HCT116 (cell line): ENCODE measurements at regions not wholly inside any gene's neighbourhood (a gene's known extent, or its start where the extent isn't known, plus 50 kb on each side); places are given as distances from the start of the nearest gene placed in this dataset.

Experiments used
- ATAC-seq: fragments of 200-7000 bp; cut with Tn5 transposase; 2 replicates; pipeline ENCODE4 v1.9.1; 2020; ENCODE audit warnings: mild to moderate bottlenecking, moderate library complexity
- BruUV-seq: library from RNA; stranded (reverse); fragments of 400-500 nt; replicated peaks from 2 replicates; lab custom pipeline; 2021; lab: Mats Ljungman, UMichigan
- CTCF ChIA-PET: fragments of 300-600 bp; sonication (Branson Sonifier 250); formaldehyde crosslinking; loops from one replicate; lab custom pipeline; 2021; ENCODE audit warnings: antibody characterized with exemption; lab: Charles Lee
- POLR2A ChIA-PET: fragments of 300-600, 350-600 bp; sonication (Branson Sonifier 250); formaldehyde crosslinking; loops from one replicate; lab custom pipeline; 2021; ENCODE audit warnings: antibody characterized with exemption; lab: Charles Lee
- RAD21 ChIA-PET, 2 experiments: fragments of 300-600 bp; sonication (Branson Sonifier 250); formaldehyde crosslinking; loops; one replicate each; lab custom pipeline; 2023; ENCODE audit warnings: low total read pairs in 2 of 2; ENCODE audit not compliant: uncharacterized antibody in 2 of 2, unreplicated experiment in 2 of 2, low non-redundant PET in 1 of 2; lab: Charles Lee
- DNase-seq: peaks from one replicate; pipeline ENCODE4 v3.0.0-alpha.2; 2010; ENCODE audit warnings: low read depth, low spot score
- H2AFZ ChIP-seq: fragments of 200-600 bp; shearing (Covaris generic), sonication (generic); 2 replicates; pipeline ENCODE4 v1.6.1; 2017; ENCODE audit warnings: low read depth, mixed run types, mixed read lengths, antibody characterized with exemption, low read length; ENCODE audit not compliant: poor library complexity, severe bottlenecking
- H3K27ac ChIP-seq: 2 replicates; pipeline ENCODE4 v1.5.1; 2012; ENCODE audit warnings: low read depth, low read length
- H3K27me3 ChIP-seq: fragments of 200-600 bp; sonication (generic); 2 replicates; pipeline ENCODE4 v1.6.1; 2016; ENCODE audit warnings: mixed run types, low read length, mixed read lengths; ENCODE audit not compliant: insufficient read depth
- H3K36me3 ChIP-seq, 2 experiments: fragments of 200-500 bp in 1 of 2; fragments of 200-600 bp in 1 of 2; sonication (Bioruptor generic) in 1 of 2; sonication (generic) in 1 of 2; 2 replicates each; pipeline versions ENCODE4 v1.5.1 to v1.6.1; 2014 to 2016; ENCODE audit warnings: low read length in 2 of 2, inconsistent platforms in 1 of 2, mixed read lengths in 1 of 2, mixed run types in 1 of 2; ENCODE audit not compliant: insufficient read depth in 2 of 2, control insufficient read depth in 1 of 2
- H3K4me1 ChIP-seq, 2 experiments: fragments of 200-600 bp in 1 of 2; sonication (generic) in 1 of 2; 2 replicates each; pipeline versions ENCODE4 v1.5.1 to v1.6.1; 2012 to 2017; ENCODE audit warnings: low read length in 2 of 2, inconsistent platforms in 1 of 2, mild to moderate bottlenecking in 1 of 2, mixed read lengths in 1 of 2, mixed run types in 1 of 2, moderate library complexity in 1 of 2; ENCODE audit not compliant: insufficient read depth in 2 of 2, control insufficient read depth in 1 of 2
- H3K4me2 ChIP-seq: fragments of 200-600 bp; sonication (generic); 2 replicates; pipeline ENCODE4 v1.6.1; 2017; ENCODE audit warnings: mixed run types, low read length, mixed read lengths
- H3K4me3 ChIP-seq, 2 experiments: fragments of 200-600 bp in 1 of 2; sonication (generic) in 1 of 2; replicated peaks in 1 of 2; 2 replicates each; pipeline ENCODE4 v1.5.1; 2011 to 2016; ENCODE audit warnings: low read length in 2 of 2, control low read depth in 1 of 2, low read depth in 1 of 2, mild to moderate bottlenecking in 1 of 2, mixed read lengths in 1 of 2, mixed run types in 1 of 2
- H3K79me2 ChIP-seq: fragments of 200-600 bp; sonication (generic); 2 replicates; pipeline ENCODE4 v1.6.1; 2017; ENCODE audit warnings: mild to moderate bottlenecking, mixed run types, low read length, moderate library complexity, mixed read lengths; ENCODE audit not compliant: insufficient read depth
- H3K9ac ChIP-seq: fragments of 200-600 bp; sonication (generic); 2 replicates; pipeline ENCODE4 v1.6.1; 2016; ENCODE audit warnings: low read length, mixed read lengths
- H3K9me2 ChIP-seq: fragments of 200-600 bp; sonication (generic), shearing (Covaris generic); 2 replicates; pipeline ENCODE4 v1.6.1; 2017; ENCODE audit warnings: mixed run types, mild to moderate bottlenecking, moderate library complexity; ENCODE audit not compliant: insufficient read depth
- H3K9me3 ChIP-seq, 2 experiments: fragments of 200-500 bp in 1 of 2; fragments of 200-600 bp in 1 of 2; sonication (Bioruptor generic) in 1 of 2; sonication (generic) in 1 of 2; 2 replicates each; pipeline ENCODE4 v1.6.1; 2014 to 2017; ENCODE audit warnings: low read length in 2 of 2, mixed read lengths in 2 of 2, inconsistent platforms in 1 of 2, low read depth in 1 of 2, mild to moderate bottlenecking in 1 of 2, mixed run types in 1 of 2, moderate library complexity in 1 of 2; ENCODE audit not compliant: control insufficient read depth in 1 of 2, insufficient read depth in 1 of 2
- H4K20me1 ChIP-seq: fragments of 200-600 bp; sonication (generic), shearing (Covaris generic); 2 replicates; pipeline ENCODE4 v1.6.1; 2017; ENCODE audit warnings: mixed run types, mild to moderate bottlenecking, moderate library complexity; ENCODE audit not compliant: insufficient read depth
- CEBPB ChIP-seq: IDR thresholded peaks from 2 replicates; pipeline ENCODE4 v1.6.1; 2012; ENCODE audit warnings: low read depth
- CTCF ChIP-seq, 3 experiments: fragments of 200-600 bp in 1 of 3; sonication (generic) in 1 of 3; IDR thresholded peaks in 2 of 3; conservative IDR thresholded peaks in 1 of 3; 2 replicates each; pipeline ENCODE4 v1.5.1; 2012 to 2017; ENCODE audit warnings: low read depth in 2 of 3, low read length in 2 of 3, antibody characterized with exemption in 1 of 3, borderline replicate concordance in 1 of 3, control low read depth in 1 of 3, mild to moderate bottlenecking in 1 of 3, mixed read lengths in 1 of 3, mixed run types in 1 of 3, moderate library complexity in 1 of 3; ENCODE audit not compliant: insufficient read depth in 1 of 3
- EGR1 ChIP-seq: IDR thresholded peaks from 2 replicates; pipeline ENCODE4 v1.6.1; 2012; ENCODE audit warnings: low read depth
- FOSL1 ChIP-seq: IDR thresholded peaks from 2 replicates; pipeline ENCODE4 v1.6.1; 2012; ENCODE audit warnings: low read depth
- MAX ChIP-seq: IDR thresholded peaks from 2 replicates; pipeline ENCODE4 v1.6.1; 2012
- POLR2AphosphoS5 ChIP-seq: IDR thresholded peaks from 2 replicates; pipeline ENCODE4 v1.6.1; 2011; ENCODE audit warnings: mild to moderate bottlenecking, low read depth, low read length, moderate library complexity
- SP1 ChIP-seq: IDR thresholded peaks from 2 replicates; pipeline ENCODE4 v1.6.1; 2012; ENCODE audit warnings: low read depth
- YY1 ChIP-seq: IDR thresholded peaks from 2 replicates; pipeline ENCODE4 v1.6.1; 2011; ENCODE audit warnings: low read length, low read depth, moderate library complexity, mild to moderate bottlenecking; ENCODE audit not compliant: insufficient replicate concordance; ENCODE audit errors: extremely low read depth
- ZBTB33 ChIP-seq: IDR thresholded peaks from 2 replicates; pipeline ENCODE4 v1.6.1; 2011; ENCODE audit warnings: mild to moderate bottlenecking, low read length, moderate library complexity; ENCODE audit not compliant: insufficient replicate concordance; ENCODE audit errors: extremely low read depth
- ZNF274 ChIP-seq: fragments of 200-500 bp; sonication (Bioruptor generic); IDR thresholded peaks from 2 replicates; pipeline ENCODE4 v1.6.1; 2014; ENCODE audit warnings: mild to moderate bottlenecking, low read depth, low read length, inconsistent platforms
- intact Hi-C: fragments of 100-400 bp; cut with micrococcal nuclease; formaldehyde crosslinking; loops from 2 replicates; pipeline ENCODE4 v1.10.0; 2022
- TF ChIP-seq, protein P1 (sequence below): IDR thresholded peaks from 2 replicates; pipeline ENCODE4 v1.6.1; 2012

DNA sequence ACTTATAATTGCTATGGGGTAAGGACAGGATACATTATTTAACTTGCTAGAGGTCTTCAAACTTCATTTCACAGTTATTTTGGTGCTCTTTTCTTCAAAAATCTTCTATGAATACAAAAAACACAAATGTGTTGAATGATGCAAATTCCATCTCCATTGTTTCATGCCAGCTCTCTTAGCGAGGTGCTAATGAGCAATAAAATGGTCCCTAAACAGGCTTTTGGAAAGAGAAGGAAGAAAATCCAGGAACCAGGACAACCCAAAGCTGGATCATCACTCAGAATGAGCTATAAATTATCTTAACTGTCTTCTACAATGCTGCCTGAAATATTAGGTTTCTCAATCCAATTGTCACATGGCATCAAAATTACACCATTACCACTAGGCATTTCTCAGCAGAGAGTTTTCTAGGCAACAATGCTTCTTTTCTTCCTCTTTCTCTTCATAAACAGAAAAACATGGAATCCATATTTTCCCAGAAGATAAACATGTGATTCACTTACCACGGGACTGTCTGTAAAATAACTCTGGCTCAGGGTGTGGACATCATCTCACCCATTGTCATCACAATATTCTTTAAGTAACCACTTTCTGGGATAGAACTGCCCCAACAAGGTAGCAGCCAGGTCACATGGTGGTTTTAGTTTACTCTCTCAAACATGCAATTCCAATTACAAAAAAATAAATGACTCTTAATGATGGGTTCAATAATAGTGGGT is 249.4 kb downstream of the NPR3 start:
- POLR2A ChIA-PET, result no interaction called here

More for the DNA sequence above, 249.4 kb downstream of the NPR3 start:
- DNase-seq, result no peak
- no peak overlapping the region for H3K4me3 ChIP-seq
- no peaks in the 10 kb centered on the region for H3K79me2 ChIP-seq
- no peaks in the 10 kb centered on the region for H4K20me1 ChIP-seq
- ChIA-PET RAD21 (no interaction called here), CTCF (no interaction called here)
- no peaks in the 10 kb centered on the region for H3K4me1 ChIP-seq
- no peak for ATAC-seq
- no peaks in the 10 kb centered on the region for H3K9me2 ChIP-seq
- no peak overlapping the region for H3K4me2 ChIP-seq
- no TSS peak for BruUV-seq
- H3K27ac ChIP-seq, result no peak overlapping the region
- no peak overlapping the region for H2AFZ ChIP-seq
- no peaks in the 10 kb centered on the region for H3K36me3 ChIP-seq
- H3K9ac ChIP-seq, result no peak overlapping the region
- TF ChIP-seq FOSL1 (no peak), ZBTB33 (no peak), CEBPB (no peak), EGR1 (no peak), ZNF274 (no peak), SP1 (no peak), MAX (no peak), CTCF (IDR thresholded peaks at IDR 0.05 in 2 of 3, conservative IDR thresholded peaks at IDR 0.05 in 1 of 3; ENCODE audit: borderline replicate concordance in 1 of 3, insufficient read depth in 1 of 3, low read depth in 2 of 3, low read length in 2 of 3) (no peak), POLR2AphosphoS5 (no peak), YY1 (no peak)
- TF ChIP-seq, protein P1, sequence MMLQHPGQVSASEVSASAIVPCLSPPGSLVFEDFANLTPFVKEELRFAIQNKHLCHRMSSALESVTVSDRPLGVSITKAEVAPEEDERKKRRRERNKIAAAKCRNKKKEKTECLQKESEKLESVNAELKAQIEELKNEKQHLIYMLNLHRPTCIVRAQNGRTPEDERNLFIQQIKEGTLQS, result no peak
- no peaks in the 10 kb centered on the region for H3K27me3 ChIP-seq
- intact Hi-C loops, result no loop called here
- no peaks in the 10 kb centered on the region for H3K9me3 ChIP-seq
